BLaER1 (cell line): ENCODE measurements at regions not wholly inside any gene's neighbourhood (a gene's known extent, or its start where the extent isn't known, plus 50 kb on each side); places are given as distances from the start of the nearest gene placed in this dataset.
A peak's percentile ranks its signal among the peaks of the same experiment; 100 is the strongest.

ENCODE experiments used
- H3K27ac ChIP-seq: shearing (Covaris generic); formaldehyde crosslinking; 2 replicates; pipeline ENCODE4 v1.8.1; 2022
- H3K27me3 ChIP-seq: shearing (Covaris generic); formaldehyde crosslinking; 2 replicates; pipeline ENCODE4 v1.8.1; 2022
- H3K36me3 ChIP-seq: shearing (Covaris generic); formaldehyde crosslinking; 2 replicates; pipeline ENCODE4 v1.8.1; 2022
- H3K4me1 ChIP-seq: shearing (Covaris generic); formaldehyde crosslinking; 2 replicates; pipeline ENCODE4 v1.8.1; 2022
- H3K4me2 ChIP-seq: shearing (Covaris generic); formaldehyde crosslinking; 2 replicates; pipeline ENCODE4 v1.8.1; 2022
- H3K4me3 ChIP-seq: shearing (Covaris generic); formaldehyde crosslinking; 2 replicates; pipeline ENCODE4 v1.8.1; 2022
- H3K9ac ChIP-seq: shearing (Covaris generic); formaldehyde crosslinking; 2 replicates; pipeline ENCODE4 v1.8.1; 2022
- H3K9me3 ChIP-seq: shearing (Covaris generic); formaldehyde crosslinking; 2 replicates; pipeline ENCODE4 v1.8.1; 2022
- H4K20me1 ChIP-seq: shearing (Covaris generic); formaldehyde crosslinking; 2 replicates; pipeline ENCODE4 v1.8.1; 2022
- Cebpa-rat ChIP-seq: shearing (Covaris generic); IDR thresholded peaks from 2 replicates; pipeline ENCODE4 v1.8.1; 2022

DNA sequence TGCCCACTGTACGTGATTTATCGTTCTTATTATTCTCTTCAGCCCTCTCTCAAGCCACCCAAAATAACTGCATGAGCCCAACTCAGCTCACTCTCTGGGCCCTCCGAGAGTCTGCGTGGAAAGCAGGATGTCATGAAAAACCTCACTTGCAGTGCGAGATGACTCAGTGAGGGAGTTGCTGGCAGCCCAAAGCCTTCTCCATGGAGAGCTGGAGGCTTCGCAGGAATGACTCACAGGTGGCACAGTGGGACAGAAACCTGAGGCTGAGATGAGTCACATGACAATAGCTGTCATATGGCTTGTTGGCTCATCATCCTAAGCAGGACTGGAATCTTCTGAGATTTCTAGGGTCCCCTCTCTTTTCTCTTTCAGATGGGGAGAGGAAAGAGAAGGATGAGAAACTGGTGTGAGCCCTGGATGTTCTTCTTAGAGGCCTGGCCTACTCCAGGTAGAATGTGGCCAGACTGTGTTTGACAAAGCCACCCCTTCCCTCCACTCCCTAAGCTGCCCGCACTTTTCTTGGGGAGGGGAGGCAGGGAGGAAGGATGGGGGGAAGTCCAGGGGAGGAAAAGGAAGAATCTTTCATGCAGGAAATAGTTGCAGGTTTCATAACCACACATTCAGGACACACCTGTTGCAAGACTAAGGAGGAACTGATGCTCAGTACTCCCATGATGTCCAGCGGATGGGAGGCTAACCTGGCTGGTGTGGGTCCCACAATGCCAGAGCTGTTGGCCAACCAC is 160.6 kb upstream of the RPL38 start:
- no peak for TF ChIP-seq Cebpa-rat
- Histone ChIP-seq H4K20me1 (no peaks in the 10 kb centered on the region), H3K27me3 (no peaks in the 10 kb centered on the region), H3K9me3 (no peaks in the 10 kb centered on the region), H3K27ac (no peak overlapping the region), H3K4me1 (peaks cover 43% of the 10 kb centered on the region), H3K4me3 (no peak overlapping the region), H3K36me3 (no peaks in the 10 kb centered on the region), H3K4me2 (peak overlapping the region; percentile 56), H3K9ac (no peak overlapping the region)

DNA sequence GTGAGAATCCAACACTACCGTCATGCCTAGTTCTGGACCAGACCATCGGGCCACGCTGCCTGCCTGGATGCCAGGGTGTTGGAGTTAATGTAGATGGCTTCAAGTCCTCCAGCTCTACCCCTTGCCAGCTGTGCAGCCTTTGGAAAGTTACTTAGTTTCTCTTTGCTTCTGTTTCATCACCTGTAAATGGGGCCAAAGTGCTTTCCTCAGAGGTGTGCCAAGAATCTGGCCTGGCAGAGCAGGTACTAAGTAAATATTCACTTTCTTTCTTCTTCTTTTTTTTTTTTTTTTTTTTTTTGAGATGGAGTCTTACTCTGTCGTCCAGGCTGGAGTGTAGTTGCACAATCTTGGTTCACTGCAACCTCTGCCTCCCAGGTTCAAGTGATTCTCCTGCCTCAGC is 159.5 kb upstream of the RPL38 start:
- Histone ChIP-seq H3K4me3 (no peak overlapping the region), H3K27ac (no peak overlapping the region), H3K36me3 (no peaks in the 10 kb centered on the region), H3K27me3 (no peaks in the 10 kb centered on the region), H3K4me2 (no peak overlapping the region), H3K9me3 (no peaks in the 10 kb centered on the region), H4K20me1 (no peaks in the 10 kb centered on the region), H3K9ac (no peak overlapping the region), H3K4me1 (peaks cover 54% of the 10 kb centered on the region)
- TF ChIP-seq Cebpa-rat, result no peak

DNA sequence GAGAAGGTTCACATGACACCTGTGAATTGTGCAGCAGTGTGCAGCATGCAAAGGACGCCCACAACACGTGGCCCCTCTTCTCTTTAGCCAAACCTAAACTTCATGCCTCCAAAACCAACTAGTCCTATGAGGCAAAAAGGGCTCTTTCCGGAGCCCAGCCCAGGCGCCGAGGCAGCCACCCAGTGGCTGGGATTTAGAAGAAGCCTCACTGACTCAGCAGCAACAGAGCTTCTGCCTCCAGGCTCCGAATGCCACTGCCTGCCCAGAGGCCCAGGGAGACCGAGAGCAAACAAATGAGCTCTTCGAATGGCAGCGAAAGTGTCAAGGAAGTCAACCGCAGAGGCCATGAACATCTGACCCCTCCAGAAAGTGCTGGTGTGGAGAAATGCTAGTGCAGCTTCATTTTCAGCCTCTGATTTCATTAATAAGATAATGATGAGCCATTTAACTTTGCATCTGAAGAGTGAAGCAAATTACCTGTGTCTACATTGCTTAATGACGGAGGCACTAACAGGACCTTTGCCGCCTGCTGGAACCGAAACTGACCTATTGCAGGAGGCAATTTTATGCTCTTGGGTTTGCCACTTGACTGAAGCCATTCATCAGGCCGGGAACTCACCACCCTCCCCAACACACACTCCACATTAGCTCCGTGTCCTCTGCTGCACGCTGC is 157.7 kb upstream of the RPL38 start:
- Histone ChIP-seq H3K9me3 (no peaks in the 10 kb centered on the region), H3K27me3 (no peaks in the 10 kb centered on the region), H3K36me3 (no peaks in the 10 kb centered on the region), H3K4me2 (no peak overlapping the region), H3K4me3 (no peak overlapping the region), H3K27ac (no peak overlapping the region), H4K20me1 (no peaks in the 10 kb centered on the region), H3K9ac (no peak overlapping the region), H3K4me1 (peaks cover 65% of the 10 kb centered on the region)
- no peak for TF ChIP-seq Cebpa-rat

DNA sequence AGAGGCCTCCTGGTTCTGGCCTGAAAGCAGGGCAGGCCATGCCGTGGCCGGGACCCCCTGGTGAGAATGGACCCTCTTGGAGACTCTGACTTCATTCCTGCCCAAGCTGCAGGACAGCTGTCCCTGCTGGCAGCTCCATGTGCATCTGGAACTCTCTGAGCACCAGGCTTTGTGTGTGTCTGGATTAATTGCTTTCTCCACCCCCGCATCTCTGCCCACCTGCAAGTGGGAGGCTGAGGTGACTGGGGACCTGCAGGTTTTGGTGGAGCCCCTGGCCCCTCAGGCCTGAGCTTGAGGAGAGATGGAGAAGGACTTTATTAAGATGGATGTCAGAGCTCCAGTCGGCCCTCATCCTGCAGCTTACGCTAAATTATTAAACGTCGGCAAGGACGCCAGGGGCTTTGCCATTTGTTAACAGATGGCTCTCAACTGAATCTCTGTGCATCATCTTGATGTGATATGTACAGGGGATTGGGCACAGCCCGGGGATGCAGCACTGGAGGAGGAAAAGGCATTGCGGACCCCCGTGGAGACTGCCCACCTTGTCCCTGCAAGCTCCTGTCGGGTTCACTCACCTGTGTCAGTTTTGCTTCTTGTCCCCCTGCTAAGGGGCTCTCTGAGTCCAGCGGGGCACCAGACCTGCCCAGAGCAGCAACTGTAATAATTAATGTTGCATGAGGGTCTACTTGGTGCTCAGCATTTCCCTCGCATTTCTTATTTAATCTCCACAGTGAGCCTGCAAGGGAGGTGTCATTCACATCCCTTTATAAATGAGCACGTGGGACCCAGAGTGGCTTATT is 154.1 kb upstream of the RPL38 start:
- H3K9me3 ChIP-seq, result no peaks in the 10 kb centered on the region
- no peak overlapping the region for H3K4me3 ChIP-seq
- H3K4me2 ChIP-seq, result peak overlapping the region; percentile 76
- TF ChIP-seq Cebpa-rat, result no peak
- no peak overlapping the region for H3K27ac ChIP-seq
- no peaks in the 10 kb centered on the region for H3K36me3 ChIP-seq
- no peak overlapping the region for H3K9ac ChIP-seq
- no peaks in the 10 kb centered on the region for H4K20me1 ChIP-seq
- H3K27me3 ChIP-seq, result no peaks in the 10 kb centered on the region
- H3K4me1 ChIP-seq, result peaks cover 40% of the 10 kb centered on the region

DNA sequence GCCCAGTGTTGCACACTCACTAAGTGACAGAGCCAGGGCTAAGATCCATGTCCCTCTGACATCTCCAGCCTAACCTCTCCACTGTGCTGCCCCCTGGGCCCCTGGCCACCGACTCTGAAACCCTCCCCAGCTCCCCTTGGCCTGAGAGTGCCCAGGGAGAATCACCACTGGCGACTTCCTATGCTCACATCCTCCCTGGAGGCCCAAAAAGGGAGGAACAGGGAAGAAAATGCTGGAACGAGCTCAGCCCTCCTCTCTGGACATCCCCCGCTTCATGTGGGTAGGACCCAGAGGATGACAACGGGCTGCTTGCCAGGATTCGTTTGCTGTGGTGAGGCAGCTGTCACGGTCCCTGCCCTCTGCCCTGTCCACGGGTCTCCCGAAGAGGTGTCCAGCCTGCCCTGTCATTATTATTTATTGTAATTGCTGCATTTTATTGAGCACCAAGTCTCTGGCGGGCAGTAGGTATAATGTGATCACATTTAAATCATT is 153.5 kb upstream of the RPL38 start:
- Histone ChIP-seq H3K4me2 (peak overlapping the region; percentile 76), H3K9me3 (no peaks in the 10 kb centered on the region), H3K4me1 (peaks cover 40% of the 10 kb centered on the region), H3K9ac (no peak overlapping the region), H4K20me1 (no peaks in the 10 kb centered on the region), H3K27me3 (no peaks in the 10 kb centered on the region), H3K27ac (no peak overlapping the region), H3K4me3 (no peak overlapping the region), H3K36me3 (no peaks in the 10 kb centered on the region)
- no peak for TF ChIP-seq Cebpa-rat

DNA sequence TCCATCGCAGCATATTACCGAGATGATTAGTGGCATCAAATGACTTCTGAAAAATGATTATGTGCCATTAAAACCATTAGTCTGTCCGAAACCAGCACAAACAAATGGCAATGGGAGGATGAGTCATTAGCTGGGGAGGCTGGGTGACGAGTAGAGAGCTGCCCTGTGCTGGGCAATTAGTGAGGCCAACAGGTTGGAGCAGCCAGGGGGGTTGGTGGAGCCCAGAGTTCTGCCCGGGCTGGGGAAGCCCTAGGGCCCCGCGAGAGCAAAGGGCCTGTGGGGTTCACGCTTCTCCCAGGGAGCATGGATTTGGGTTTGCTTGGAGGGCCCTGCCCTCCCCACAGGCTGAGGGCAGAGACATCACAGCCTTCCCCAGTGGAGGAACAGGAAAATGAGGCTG is 152.1 kb upstream of the RPL38 start:
- H3K4me3 ChIP-seq, result no peak overlapping the region
- H3K4me2 ChIP-seq, result no peak overlapping the region
- no peak overlapping the region for H3K27ac ChIP-seq
- H3K9ac ChIP-seq, result no peak overlapping the region
- H3K36me3 ChIP-seq, result no peaks in the 10 kb centered on the region
- TF ChIP-seq Cebpa-rat, result no peak
- H3K9me3 ChIP-seq, result no peaks in the 10 kb centered on the region
- no peaks in the 10 kb centered on the region for H3K27me3 ChIP-seq
- no peaks in the 10 kb centered on the region for H4K20me1 ChIP-seq
- H3K4me1 ChIP-seq, result peaks cover 44% of the 10 kb centered on the region

DNA sequence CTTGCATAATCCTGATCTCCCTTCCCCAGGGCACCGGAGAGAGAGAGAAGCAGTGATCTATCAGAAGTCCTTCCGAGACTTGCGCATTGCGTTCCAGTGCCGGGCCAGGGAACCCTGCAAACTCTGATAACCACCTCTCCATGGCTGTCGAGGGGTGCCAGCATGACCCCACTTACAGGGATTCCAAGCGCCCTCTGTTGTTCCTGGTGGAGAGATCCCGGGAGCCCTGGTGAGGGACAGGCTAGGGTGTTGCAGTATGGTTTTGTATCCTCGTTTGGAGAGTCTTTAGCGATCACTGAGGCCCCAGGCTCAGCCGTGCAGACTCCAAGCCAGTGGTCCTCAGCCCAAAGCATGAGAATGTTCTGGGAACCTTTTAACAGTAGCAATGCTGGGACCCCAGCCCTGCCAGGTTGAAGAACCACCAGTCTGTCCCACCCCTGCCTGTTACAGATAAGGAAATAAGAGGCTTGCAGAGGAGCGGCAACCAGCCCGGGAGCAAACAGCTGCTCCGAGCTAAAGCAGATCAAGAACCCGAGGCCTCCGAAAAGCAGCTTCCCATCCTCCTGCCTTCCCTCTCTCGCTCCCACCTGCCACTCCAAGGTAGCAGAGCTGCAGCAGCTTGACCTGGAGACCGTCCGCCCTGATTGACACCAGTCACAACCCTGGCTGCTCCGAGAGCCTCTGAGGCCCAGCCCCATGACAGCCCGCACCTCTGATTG is 150.3 kb upstream of the RPL38 start:
- no peak overlapping the region for H3K4me3 ChIP-seq
- no peaks in the 10 kb centered on the region for H3K9me3 ChIP-seq
- no peaks in the 10 kb centered on the region for H3K36me3 ChIP-seq
- H3K4me1 ChIP-seq, result peaks cover 31% of the 10 kb centered on the region
- H3K27me3 ChIP-seq, result no peaks in the 10 kb centered on the region
- H3K4me2 ChIP-seq, result no peak overlapping the region
- no peak overlapping the region for H3K9ac ChIP-seq
- H4K20me1 ChIP-seq, result no peaks in the 10 kb centered on the region
- TF ChIP-seq Cebpa-rat, result no peak
- H3K27ac ChIP-seq, result no peak overlapping the region

DNA sequence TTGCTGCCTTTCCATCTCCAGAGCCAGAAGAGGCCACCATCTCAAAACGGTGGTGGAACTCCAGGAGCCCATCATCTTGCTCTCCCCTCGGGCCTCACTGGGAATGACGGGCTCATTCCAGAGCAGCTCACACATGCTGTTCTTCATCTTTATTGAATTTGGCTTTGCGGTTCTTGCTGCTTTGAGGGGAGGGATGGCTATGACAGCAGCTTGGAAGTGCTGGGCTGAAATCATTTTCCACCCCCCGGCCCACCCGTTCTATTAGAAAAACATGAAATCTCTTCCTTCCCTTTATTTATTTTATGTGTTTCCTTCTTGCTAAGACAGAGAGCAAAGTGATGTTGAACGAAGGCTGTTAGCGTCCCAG is 149.8 kb upstream of the RPL38 start:
- Histone ChIP-seq H3K27ac (no peak overlapping the region), H3K27me3 (no peaks in the 10 kb centered on the region)

DNA sequence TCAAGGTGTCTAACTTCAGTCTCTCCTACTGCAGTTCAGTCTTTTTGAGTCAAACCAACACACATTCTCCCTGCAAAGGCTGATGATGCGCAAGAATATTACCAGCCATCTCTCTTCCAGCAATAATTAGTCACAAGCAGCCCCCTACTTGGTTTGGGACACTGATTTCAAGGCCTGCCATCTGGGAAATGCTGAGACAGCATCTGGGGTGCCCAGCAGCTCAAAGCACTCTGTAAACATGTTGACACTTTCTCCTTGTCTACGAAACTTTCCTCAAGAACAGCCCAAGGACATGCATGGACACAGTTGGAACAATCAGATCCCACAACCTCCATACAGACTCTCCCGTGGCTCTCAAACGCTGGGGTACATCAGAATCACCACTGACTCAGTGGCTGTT is 149.2 kb upstream of the RPL38 start:
- TF ChIP-seq Cebpa-rat, result no peak
- no peak overlapping the region for H3K27ac ChIP-seq
- H3K27me3 ChIP-seq, result no peaks in the 10 kb centered on the region
- H3K9me3 ChIP-seq, result no peaks in the 10 kb centered on the region
- H3K36me3 ChIP-seq, result no peaks in the 10 kb centered on the region
- peaks cover 20% of the 10 kb centered on the region for H3K4me1 ChIP-seq
- H3K4me3 ChIP-seq, result no peak overlapping the region
- H4K20me1 ChIP-seq, result no peaks in the 10 kb centered on the region
- H3K4me2 ChIP-seq, result no peak overlapping the region
- no peak overlapping the region for H3K9ac ChIP-seq

More for the DNA sequence above, 149.8 kb upstream of the RPL38 start:
- no peaks in the 10 kb centered on the region for H4K20me1 ChIP-seq
- no peaks in the 10 kb centered on the region for H3K9me3 ChIP-seq
- no peak overlapping the region for H3K9ac ChIP-seq
- no peak overlapping the region for H3K4me3 ChIP-seq
- H3K4me2 ChIP-seq, result no peak overlapping the region
- H3K4me1 ChIP-seq, result peaks cover 25% of the 10 kb centered on the region
- no peaks in the 10 kb centered on the region for H3K36me3 ChIP-seq
- no peak for TF ChIP-seq Cebpa-rat
